Left lung (tissue), 4 donors: ENCODE measurements at regions not wholly inside any gene's neighbourhood (a gene's known extent, or its start where the extent isn't known, plus 50 kb on each side); places are given as distances from the start of the nearest gene placed in this dataset.
A peak's percentile ranks its signal among the peaks of the same experiment; 100 is the strongest.

Experiments used
- ATAC-seq: fragments of 200-7000 bp; cut with Tn5 transposase; one replicate; pipeline ENCODE4 v1.9.1; 2020; ENCODE audit warnings: moderate library complexity
- DNase-seq, 4 donors: peaks; one replicate each; pipeline ENCODE4 v3.0.0-alpha.2; 2013 to 2020
- H3K27ac ChIP-seq, 2 donors: fragments of 200-600 bp; sonication (generic) in 1 of 2; one replicate each; pipeline versions ENCODE4 v1.5.0 to v1.8.0; 2020 to 2021
- H3K27me3 ChIP-seq, 2 donors: fragments of 200-600 bp; sonication (generic) in 1 of 2; one replicate each; pipeline versions ENCODE4 v1.5.0 to v1.8.0; 2020 to 2021
- H3K36me3 ChIP-seq, 2 donors: fragments of 200-600 bp; sonication (generic) in 1 of 2; one replicate each; pipeline versions ENCODE4 v1.5.0 to v1.8.0; 2020 to 2021
- H3K4me1 ChIP-seq, 2 donors: fragments of 200-600 bp; one replicate each; pipeline ENCODE4 v1.8.0; 2021
- H3K4me3 ChIP-seq, 2 donors: fragments of 200-600 bp; sonication (generic) in 1 of 2; one replicate each; pipeline versions ENCODE4 v1.5.0 to v1.8.0; 2020 to 2021; ENCODE audit warnings: mild to moderate bottlenecking in 1 of 2
- H3K9me3 ChIP-seq, 2 donors: fragments of 200-600 bp; sonication (generic) in 1 of 2; one replicate each; pipeline versions ENCODE4 v1.5.0 to v1.8.0; 2020 to 2021
- intact Hi-C, 2 donors: fragments of 100-400 bp; cut with DNase I; formaldehyde crosslinking; loops; one replicate each; pipeline versions ENCODE4 v1.11.2 to v1.14.2; 2022
- TF ChIP-seq, protein P1 (sequence below), 2 donors: fragments of 200-600 bp; sonication (generic) in 1 of 2; IDR thresholded peaks; one replicate each; pipeline versions ENCODE4 v1.5.0 to v1.8.0; 2021; ENCODE audit warnings: antibody characterized with exemption in 2 of 2
- donor health status: DM: no; HTN: yes; CAD: no.
- donor health status: DM: no; HTN: no; CAD: no.

DNA sequence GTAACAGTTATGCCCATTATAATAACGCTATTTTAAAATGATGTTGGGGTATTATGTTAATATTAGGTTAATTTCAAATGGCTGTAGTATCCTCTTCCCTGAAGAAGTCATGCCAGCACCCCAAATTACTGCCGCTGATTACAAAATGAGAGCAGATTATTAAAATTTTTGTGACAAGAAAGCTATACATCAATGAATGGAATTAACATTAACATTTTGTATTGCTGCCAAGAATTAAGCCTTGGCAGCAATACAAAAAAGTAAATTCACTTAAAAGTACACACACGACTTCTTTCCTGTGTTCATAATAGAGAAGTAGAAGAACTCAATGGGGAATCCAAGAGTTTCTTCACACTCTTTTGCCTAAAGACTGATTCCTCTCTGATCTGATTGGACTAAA is 482.8 kb downstream of the STIM2 start:
- H3K27ac ChIP-seq: no peak overlapping the region
- peak in 2 of 4 donors; percentile 26 to 51 for DNase-seq
- intact Hi-C loops: no loop called here
- ATAC-seq: no peak
- TF ChIP-seq, protein P1, sequence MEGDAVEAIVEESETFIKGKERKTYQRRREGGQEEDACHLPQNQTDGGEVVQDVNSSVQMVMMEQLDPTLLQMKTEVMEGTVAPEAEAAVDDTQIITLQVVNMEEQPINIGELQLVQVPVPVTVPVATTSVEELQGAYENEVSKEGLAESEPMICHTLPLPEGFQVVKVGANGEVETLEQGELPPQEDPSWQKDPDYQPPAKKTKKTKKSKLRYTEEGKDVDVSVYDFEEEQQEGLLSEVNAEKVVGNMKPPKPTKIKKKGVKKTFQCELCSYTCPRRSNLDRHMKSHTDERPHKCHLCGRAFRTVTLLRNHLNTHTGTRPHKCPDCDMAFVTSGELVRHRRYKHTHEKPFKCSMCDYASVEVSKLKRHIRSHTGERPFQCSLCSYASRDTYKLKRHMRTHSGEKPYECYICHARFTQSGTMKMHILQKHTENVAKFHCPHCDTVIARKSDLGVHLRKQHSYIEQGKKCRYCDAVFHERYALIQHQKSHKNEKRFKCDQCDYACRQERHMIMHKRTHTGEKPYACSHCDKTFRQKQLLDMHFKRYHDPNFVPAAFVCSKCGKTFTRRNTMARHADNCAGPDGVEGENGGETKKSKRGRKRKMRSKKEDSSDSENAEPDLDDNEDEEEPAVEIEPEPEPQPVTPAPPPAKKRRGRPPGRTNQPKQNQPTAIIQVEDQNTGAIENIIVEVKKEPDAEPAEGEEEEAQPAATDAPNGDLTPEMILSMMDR (IDR thresholded peaks at IDR 0.05): no peak
- H3K36me3 ChIP-seq: no peaks in the 10 kb centered on the region
- no peak overlapping the region for H3K4me3 ChIP-seq
- H3K27me3 ChIP-seq: no peaks in the 10 kb centered on the region
- H3K4me1 ChIP-seq: no peaks in the 10 kb centered on the region
- no peaks in the 10 kb centered on the region for H3K9me3 ChIP-seq

DNA sequence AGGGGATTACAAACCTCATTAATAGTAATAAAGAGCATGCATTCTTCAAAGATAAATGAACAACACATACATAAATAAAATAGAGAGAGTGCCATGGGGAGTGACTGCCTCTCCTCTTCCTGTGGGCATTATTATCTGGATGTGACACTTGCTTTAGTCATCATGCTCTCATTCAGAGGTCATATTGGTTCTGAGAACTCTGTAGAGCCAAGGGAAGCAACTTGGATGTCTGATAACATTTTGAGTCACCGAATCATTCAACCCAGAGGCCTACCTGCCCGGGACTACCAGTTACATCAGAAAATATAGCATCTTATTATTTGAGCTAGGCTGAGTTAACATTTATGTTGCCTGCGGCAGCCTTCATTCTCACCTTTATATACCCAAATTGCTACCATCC is 489.5 kb downstream of the STIM2 start:
- Histone ChIP-seq H3K4me1 (no peaks in the 10 kb centered on the region), H3K4me3 (no peak overlapping the region), H3K27me3 (no peaks in the 10 kb centered on the region), H3K9me3 (peaks cover 0 to 4% of the 10 kb centered on the region in 2 donors), H3K27ac (no peak overlapping the region), H3K36me3 (no peaks in the 10 kb centered on the region)
- DNase-seq: no peak
- ATAC-seq: no peak
- intact Hi-C loops: no loop called here
- TF ChIP-seq, protein P1 (IDR thresholded peaks at IDR 0.05): no peak

DNA sequence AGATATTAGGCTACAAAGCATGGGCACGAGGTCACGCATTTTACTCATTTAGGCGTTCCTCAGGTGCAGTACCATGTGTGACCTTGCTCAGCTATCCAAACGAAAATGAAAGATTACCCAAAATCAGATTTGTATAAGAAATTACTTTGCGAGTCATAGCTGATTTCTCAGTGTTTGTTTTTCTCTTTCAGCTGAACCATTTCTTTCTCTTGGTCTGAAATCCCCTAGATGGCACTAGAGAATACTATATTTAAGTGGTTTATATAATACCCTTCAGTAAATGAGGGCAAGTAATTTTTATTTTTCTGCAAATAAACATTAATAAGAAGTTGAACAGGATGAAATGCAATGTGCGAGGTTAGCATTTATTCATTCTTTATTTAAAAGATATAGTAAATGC is 496.6 kb downstream of the STIM2 start:
- intact Hi-C loops: no loop called here
- no peak overlapping the region for H3K27ac ChIP-seq
- no peaks in the 10 kb centered on the region for H3K27me3 ChIP-seq
- no peak overlapping the region for H3K4me3 ChIP-seq
- TF ChIP-seq, protein P1 (IDR thresholded peaks at IDR 0.05): peak in 1 of 2 donors; percentile 22
- no peaks in the 10 kb centered on the region for H3K36me3 ChIP-seq
- H3K4me1 ChIP-seq: no peaks in the 10 kb centered on the region
- ATAC-seq (peak; percentile 58), DNase-seq (peak in 1 of 4 donors; percentile 14)
- H3K9me3 ChIP-seq: peaks cover 0 to 4% of the 10 kb centered on the region in 2 donors

DNA sequence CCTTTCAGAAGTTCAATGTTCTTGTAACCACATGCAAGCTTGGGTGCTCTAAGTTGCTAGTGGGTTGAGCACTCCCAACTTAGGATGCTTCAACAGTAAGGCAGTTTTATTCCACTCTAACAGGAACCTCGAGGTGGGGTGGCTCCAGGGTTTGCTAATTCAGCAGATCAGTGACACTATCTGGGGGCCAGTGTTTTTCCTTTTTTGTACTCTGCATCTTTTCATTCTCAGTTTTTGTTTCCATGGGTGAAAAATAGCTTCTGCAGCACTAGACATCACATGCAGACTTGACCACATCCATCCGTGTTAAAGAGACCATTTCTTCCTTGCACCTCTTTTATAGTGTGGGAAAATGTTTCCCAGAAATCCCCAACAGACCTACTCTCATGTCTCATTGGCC is 497.6 kb downstream of the STIM2 start:
- intact Hi-C loops: no loop called here

DNA sequence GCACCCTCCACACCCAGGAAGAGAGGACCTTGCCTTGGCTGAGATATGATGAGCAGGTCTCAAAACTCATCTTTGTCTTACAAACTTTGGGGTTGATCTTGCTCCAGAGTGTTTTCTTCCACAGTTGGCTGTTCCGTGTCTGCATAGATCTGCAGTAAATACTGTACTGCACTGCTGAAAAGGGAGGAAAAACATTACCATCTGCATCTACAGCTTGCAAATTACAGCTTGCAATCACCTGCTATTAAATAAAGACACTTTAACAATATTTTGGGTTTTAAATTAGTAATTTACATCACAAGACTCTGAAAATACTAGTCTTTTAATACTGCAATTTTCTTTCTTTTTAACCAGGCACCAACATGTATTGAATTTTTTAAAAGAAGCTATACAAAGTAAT is 499.5 kb downstream of the STIM2 start:
- Histone ChIP-seq H3K36me3 (no peaks in the 10 kb centered on the region), H3K27me3 (no peaks in the 10 kb centered on the region), H3K4me3 (no peak overlapping the region), H3K27ac (no peak overlapping the region), H3K9me3 (no peaks in the 10 kb centered on the region), H3K4me1 (no peaks in the 10 kb centered on the region)
- TF ChIP-seq, protein P1 (IDR thresholded peaks at IDR 0.05): no peak
- DNase-seq (no peak), ATAC-seq (no peak)
- intact Hi-C loops: no loop called here

More for the DNA sequence above, 497.6 kb downstream of the STIM2 start:
- ATAC-seq (no peak), DNase-seq (no peak)
- no peaks in the 10 kb centered on the region for H3K27me3 ChIP-seq
- TF ChIP-seq, protein P1 (IDR thresholded peaks at IDR 0.05): no peak
- H3K4me1 ChIP-seq: no peaks in the 10 kb centered on the region
- H3K27ac ChIP-seq: no peak overlapping the region
- H3K9me3 ChIP-seq: peaks cover 0 to 4% of the 10 kb centered on the region in 2 donors
- H3K36me3 ChIP-seq: no peaks in the 10 kb centered on the region
- H3K4me3 ChIP-seq: no peak overlapping the region
